T47D (cell line): ENCODE measurements at regions not wholly inside any gene's neighbourhood (a gene's known extent, or its start where the extent isn't known, plus 50 kb on each side); places are given as distances from the start of the nearest gene placed in this dataset.

Experiments used
- DNase-seq, 2 experiments: peaks; one replicate each; pipeline versions ENCODE4 v3.0.0 to v3.0.0-alpha.2; 2011 to 2012; ENCODE audit warnings: low read depth in 1 of 2, low spot score in 1 of 2
- JUND ChIP-seq: IDR thresholded peaks from 2 replicates; pipeline ENCODE4 v1.6.1; 2012; ENCODE audit warnings: low read depth
- in situ Hi-C: cut with HindIII; loops from 2 replicates; pipeline ENCODE4 v1.10.0; 2016; ENCODE audit warnings: low sequenced_read_pairs, low pct_unique_long_range_greater_than_20kb

GRCh38 chr12:28826766-28827165, 322.3 kb upstream of the FAR2 start:
- in situ Hi-C loops, result no loop called here
- DNase-seq, result no peak
- TF ChIP-seq JUND, result no peak

- in situ Hi-C loops, result no loop called here
- TF ChIP-seq JUND, result no peak
Measured at GRCh38 chr12:28827861-28828260, 321.2 kb upstream of the FAR2 start.

GRCh38 chr12:28828318-28828717, 320.8 kb upstream of the FAR2 start:
- TF ChIP-seq JUND, result no peak
- DNase-seq, result no peak
- in situ Hi-C loops, result no loop called here

More at GRCh38 chr12:28827861-28828260, 321.2 kb upstream of the FAR2 start:
- no peak for DNase-seq

- TF ChIP-seq JUND, result no peak
- DNase-seq, result peak; percentile 15 to 49
- in situ Hi-C loops, result no loop called here
Measured at GRCh38 chr12:28830491-28830890, 318.6 kb upstream of the FAR2 start.

GRCh38 chr12:28844718-28845117, 304.4 kb upstream of the FAR2 start:
- no peak for TF ChIP-seq JUND
- in situ Hi-C loops, result no loop called here
- no peak for DNase-seq

GRCh38 chr12:28851781-28852180, 297.3 kb upstream of the FAR2 start:
- DNase-seq, result no peak
- TF ChIP-seq JUND, result no peak
- in situ Hi-C loops, result no loop called here

- no peak for TF ChIP-seq JUND
Measured at GRCh38 chr12:28855761-28856310, 293.2 kb upstream of the FAR2 start.

GRCh38 chr12:28857369-28857768, 291.7 kb upstream of the FAR2 start:
- no peak for DNase-seq
- in situ Hi-C loops, result no loop called here
- no peak for TF ChIP-seq JUND

More at GRCh38 chr12:28855761-28856310, 293.2 kb upstream of the FAR2 start:
- in situ Hi-C loops, result no loop called here
- no peak for DNase-seq

GRCh38 chr12:28859551-28859950, 289.5 kb upstream of the FAR2 start:
- no peak for DNase-seq
- in situ Hi-C loops, result no loop called here
- TF ChIP-seq JUND, result no peak

GRCh38 chr12:28865776-28866175, 283.3 kb upstream of the FAR2 start:
- in situ Hi-C loops, result no loop called here
- TF ChIP-seq JUND, result no peak
- no peak for DNase-seq

- DNase-seq, result no peak
- TF ChIP-seq JUND, result no peak
- in situ Hi-C loops, result no loop called here
Measured at GRCh38 chr12:28866296-28866695, 282.8 kb upstream of the FAR2 start.

GRCh38 chr12:28866715-28867503, 282.2 kb upstream of the FAR2 start:
- in situ Hi-C loops, result no loop called here
- no peak for DNase-seq
- TF ChIP-seq JUND, result no peak

GRCh38 chr12:28868414-28868813, 280.7 kb upstream of the FAR2 start:
- DNase-seq, result no peak
- no peak for TF ChIP-seq JUND
- in situ Hi-C loops, result no loop called here
